ENCODE measurements at regions not wholly inside any gene's neighbourhood (a gene's known extent, or its start where the extent isn't known, plus 50 kb on each side); places are given as distances from the start of the nearest gene placed in this dataset.

DNA sequence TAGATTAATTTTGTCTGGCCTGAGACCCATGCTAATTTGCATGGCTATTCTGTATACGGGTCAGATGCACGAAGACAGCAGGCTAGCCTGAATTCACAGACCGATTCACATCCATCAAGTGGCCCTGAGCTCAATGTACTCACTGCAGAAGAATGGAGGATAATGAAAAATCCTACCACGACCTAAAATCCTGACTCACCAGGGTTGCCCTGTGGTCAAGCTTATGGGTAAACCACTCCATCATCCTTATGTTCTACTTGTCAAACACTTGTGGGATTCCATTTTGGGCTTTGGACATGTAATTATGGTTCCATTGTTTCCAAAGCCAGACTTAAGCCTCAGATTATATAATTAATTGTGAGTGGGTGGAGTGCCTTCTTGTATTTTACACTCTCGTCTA, 110.4 kb upstream of the ZNF438 start:
- no peak for TF ChIP-seq EZH2 (IDR thresholded peaks at IDR 0.05; ENCODE audit: borderline replicate concordance)
- no peak for TF ChIP-seq EZH2phosphoT487 (IDR thresholded peaks at IDR 0.05; ENCODE audit: low read depth, severe bottlenecking, unreplicated experiment)
- TF ChIP-seq, protein P1, sequence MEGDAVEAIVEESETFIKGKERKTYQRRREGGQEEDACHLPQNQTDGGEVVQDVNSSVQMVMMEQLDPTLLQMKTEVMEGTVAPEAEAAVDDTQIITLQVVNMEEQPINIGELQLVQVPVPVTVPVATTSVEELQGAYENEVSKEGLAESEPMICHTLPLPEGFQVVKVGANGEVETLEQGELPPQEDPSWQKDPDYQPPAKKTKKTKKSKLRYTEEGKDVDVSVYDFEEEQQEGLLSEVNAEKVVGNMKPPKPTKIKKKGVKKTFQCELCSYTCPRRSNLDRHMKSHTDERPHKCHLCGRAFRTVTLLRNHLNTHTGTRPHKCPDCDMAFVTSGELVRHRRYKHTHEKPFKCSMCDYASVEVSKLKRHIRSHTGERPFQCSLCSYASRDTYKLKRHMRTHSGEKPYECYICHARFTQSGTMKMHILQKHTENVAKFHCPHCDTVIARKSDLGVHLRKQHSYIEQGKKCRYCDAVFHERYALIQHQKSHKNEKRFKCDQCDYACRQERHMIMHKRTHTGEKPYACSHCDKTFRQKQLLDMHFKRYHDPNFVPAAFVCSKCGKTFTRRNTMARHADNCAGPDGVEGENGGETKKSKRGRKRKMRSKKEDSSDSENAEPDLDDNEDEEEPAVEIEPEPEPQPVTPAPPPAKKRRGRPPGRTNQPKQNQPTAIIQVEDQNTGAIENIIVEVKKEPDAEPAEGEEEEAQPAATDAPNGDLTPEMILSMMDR (IDR thresholded peaks at IDR 0.05; ENCODE audit: poor library complexity), result no peak
